Dedifferentiated amniotic fluid mesenchymal stem cell (primary cell): ENCODE measurements at regions not wholly inside any gene's neighbourhood (a gene's known extent, or its start where the extent isn't known, plus 50 kb on each side); places are given as distances from the start of the nearest gene placed in this dataset.
"Not testable (repeated sequence)": the region's sequence is repeated elsewhere in the genome, so short reads cannot be mapped to it uniquely, and the experiment has no call there.

Source experiments
- DNase-seq: peaks from one replicate; pipeline ENCODE4 v3.0.0-alpha.2; 2016; ENCODE audit errors: extremely low spot score

DNA sequence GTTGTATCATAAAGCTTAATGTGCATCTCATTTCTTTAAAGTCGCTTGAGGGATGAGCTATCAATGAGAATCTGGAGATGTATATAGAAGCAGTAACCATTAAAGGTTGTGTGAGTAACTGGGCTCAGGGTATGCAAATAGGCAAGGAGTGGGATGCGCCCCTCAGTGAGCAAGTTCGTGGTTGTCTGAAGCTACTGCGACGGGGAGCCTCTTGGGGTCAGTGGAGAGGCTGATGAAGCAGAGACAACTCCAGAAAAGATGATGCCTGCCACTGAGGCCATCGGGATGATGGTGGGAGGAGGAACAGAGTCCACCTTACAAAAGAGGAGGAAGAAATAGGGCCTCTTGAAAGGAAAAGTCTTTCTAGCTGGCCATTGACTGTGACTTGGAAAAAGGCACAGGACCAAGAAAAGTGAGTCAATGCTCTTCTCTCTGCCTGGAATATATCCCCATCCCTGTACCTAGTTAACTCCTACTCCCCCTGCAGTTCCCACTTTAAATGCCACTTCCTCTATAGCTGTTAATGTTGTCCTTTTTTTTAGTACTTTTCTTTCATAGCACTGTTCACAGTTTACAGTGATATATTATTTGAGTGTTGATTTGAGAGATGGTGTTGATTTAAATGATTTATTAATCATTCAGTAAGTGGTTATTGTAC is 51.4 kb upstream of the LSM6 start:
- DNase-seq, result no peak

DNA sequence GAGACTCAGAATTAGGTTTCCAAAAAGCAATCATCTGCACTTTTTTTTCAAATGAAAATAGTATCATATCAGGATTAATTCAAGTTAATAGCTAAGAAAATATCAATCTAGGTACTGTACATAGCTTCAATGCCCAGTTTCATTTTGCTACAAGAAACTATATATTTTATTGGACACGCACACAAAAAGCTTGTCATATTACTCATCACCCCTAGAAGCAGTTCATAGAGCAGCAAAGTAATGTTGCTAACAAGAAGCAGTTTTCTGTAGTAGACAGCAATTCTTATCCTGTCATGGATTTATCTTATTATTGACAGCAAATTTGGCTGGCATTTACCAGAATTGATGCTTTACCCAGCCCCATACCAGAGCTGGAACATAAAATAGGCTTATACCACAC is 52.3 kb upstream of the LSM6 start:
- no peak for DNase-seq

DNA sequence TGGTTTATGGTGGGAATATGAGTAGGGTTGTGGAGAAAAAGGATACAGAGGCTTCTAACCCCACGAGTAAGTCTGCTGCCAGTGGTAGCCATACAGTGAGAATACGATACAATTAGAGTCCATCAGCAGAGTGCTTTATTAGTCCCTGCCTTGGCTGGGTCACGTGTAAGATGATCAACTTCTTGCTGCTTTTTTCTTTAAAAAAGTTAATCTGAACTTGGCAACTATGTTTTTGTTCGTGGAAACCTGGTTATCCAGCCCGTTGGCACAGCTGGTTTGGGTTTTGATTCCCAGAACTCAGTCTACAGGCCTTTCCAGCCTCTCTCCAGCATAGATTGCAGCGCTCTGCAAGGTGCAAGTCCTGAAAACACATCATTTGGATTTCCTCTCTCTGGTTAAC is 53.1 kb upstream of the LSM6 start:
- no peak for DNase-seq

DNA sequence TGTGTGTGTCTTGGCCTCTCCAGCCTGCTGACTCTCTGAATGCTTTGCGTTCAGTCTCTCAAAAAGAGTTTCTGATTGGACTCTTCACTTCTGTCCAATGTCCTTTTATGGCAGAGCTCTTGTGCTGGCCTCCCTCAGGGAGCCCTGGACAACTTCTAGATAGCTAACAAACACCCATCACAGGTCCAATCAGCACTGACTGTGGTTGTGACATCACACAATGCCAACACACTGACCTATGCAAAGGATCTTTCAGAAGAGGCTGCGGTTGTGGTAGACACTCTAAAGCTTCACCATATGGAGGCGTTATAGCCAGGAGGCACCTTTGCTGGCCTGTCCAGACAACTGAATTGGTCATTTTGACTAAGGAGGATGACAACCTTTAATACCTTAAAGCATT is 53.8 kb upstream of the LSM6 start:
- no peak for DNase-seq

DNA sequence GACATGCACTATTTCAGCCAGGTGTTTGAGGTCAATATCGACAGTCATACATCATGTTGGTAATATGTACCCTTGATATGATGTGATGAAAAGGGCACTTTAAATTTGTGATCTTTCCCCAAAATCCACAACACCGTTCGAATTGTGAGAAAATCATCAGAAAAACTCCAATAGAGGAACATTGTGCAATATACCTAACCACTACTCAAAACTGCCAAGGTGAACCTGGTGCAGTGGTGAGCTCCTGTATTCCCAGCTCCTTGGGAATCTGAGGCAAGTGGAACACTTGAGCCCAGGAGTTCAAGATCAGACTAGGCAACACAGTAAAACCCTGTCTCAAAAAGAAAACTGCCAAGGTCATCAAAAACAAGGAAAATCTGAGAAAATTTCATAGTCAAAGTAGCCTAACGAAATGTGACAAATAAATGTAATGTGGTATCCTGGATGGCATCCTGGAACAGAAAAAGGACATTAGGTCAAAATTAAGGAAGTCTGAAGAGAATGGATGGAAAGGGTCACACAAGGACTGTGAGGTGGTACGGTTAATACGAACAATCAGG is 55.6 kb upstream of the LSM6 start:
- DNase-seq, result no peak

DNA sequence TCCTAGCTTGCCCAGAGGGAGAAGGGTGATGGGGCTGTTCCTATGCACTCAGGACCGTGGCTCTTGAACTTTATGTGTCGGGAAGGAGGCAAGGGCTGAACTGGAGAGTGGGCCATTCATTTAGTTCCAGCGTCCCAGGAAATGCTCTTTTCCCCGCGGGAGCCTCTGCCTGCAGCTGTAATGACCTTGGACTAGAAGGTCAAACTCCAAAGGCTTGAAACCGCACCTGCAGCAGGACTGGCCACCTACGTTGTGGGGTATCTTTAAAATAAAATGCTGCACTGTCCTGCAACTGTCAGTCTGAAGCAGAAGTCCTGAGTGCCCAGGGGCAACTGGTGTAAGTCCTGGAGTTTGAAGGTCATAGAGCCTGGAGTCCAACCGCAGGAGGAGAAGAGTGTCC is 61.5 kb upstream of the LSM6 start:
- DNase-seq, result no peak

DNA sequence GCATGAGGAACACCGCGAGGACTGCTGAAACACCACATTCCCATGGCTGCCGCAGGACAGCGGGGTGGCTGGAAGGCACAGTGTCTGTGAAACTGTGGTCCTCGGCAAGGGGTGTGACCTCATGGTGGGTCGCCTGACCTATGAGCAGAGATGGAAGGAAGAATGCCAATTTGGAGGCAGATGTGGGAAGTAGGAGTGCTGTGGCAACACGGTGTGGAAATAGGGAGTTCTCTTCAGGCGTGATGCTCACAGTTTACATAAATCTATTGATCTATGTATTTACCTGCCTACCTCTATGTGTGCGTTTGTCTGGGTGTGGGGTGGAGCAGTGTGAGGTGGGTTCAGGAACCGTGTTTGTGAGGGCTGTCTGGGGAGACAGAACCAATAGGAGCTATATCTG is 62.3 kb upstream of the LSM6 start:
- no peak for DNase-seq

DNA sequence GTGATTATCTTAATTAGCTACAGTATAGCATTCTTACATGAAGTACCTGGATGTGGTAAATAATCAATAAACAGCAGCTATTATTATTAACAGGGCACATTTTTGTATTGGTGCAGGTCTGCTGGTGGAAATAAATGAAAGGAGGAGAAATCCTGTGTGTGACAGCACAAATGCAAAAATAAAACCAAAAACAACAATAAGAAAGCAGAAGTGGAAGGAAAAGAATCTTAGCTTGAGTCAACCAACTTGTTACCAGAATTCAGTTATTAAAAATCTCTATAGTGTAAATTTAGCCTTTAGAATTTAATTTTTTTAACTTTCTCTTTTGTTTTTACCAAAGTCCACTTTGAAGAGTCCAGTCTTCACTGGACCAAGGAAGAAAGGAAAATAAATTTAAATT is 63.1 kb upstream of the LSM6 start:
- no peak for DNase-seq

DNA sequence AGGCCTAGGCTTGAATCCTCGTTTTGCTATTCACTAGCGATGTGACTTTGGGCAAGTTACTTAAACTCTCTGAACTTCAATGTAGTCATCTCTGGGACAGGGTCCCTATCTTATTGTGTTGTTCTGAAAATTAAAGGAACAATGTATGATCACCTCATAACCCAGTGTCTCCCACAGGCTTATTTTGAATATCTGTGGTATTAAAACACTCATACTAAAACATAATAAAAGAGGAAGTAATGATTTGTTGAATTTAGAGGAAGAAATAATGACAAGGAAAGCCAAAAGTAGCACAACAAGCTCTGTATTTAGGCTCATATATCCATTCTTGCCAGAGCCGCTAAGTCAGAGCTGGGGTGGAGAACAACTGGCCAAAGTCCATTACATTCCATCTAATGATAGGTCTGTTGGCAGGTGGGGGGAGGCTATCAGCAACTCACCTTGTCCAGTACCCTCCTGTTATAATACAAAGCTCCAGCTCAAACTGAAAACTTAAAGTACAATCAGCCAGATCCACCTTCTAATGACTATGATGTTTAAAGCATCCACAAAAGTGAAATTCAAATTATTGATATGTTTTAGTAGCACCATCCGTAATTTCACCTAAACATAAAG is 64.5 kb upstream of the LSM6 start:
- no peak for DNase-seq

DNA sequence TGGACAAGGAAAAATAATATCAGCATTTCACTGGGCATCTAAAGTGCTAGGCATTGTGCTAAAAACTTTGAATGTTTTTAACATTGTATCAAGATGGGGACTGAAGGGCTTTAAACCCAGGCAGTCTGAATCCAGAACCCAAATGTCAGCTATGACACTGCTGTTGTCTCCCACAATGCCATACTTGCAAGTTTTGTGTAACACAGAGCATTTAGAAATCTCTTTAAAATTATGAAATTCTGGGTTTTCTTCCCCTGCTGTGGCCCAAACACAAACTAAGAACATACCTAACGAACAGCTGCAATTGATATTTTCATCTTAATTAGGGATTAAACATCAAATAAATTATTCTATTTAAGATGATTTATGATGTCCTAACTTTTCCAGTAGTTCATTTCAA is 66.8 kb upstream of the LSM6 start:
- no peak for DNase-seq

DNA sequence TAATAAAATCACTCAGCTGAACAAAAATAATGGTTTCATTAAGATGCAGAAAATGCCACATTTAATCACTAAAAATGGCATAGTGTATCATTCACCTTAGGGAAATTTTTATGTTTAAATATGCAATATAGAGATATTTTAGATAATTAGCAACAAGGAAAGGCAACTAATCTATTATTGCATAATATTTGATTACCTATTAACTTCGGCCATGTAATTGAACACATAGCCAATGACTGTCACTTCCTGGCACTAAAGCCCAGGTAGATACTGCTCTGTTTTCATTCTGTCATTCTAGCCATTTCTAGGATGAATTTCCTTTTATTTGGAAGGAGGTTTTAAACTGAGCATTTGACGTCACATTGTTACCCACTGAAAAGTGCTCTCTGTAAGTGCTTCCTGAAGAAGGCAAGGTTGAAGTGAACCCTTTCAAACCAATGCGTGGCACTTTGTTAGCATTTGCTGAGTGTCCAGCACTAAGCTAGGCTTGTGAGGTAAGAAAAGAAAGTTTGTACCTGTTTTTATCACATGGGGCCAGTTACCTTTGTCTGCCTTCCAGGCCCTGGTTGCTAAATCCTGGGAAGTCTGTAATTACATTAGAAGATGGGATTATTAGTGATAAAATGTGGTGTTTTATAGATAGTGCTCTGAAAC is 67.8 kb upstream of the LSM6 start:
- no peak for DNase-seq

DNA sequence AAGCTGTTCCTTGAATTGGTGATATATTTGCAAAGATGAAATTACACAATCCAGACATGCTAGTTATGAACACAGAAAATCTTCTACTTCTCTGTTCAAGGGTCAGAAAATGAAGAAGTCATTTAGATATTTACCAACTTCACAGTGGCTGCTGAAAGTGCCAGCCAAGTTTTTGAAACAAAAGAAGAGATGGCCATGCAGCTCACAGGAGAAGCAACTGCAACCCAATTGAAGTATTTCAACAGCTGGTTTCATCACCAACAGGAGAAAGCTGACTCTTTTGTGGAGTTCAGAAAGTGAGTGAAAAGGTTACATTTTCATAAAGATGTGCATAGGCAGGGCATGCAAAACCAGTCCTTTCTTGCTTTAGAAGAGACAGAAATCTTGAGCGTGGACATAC is 70.1 kb upstream of the LSM6 start:
- DNase-seq, result no peak

DNA sequence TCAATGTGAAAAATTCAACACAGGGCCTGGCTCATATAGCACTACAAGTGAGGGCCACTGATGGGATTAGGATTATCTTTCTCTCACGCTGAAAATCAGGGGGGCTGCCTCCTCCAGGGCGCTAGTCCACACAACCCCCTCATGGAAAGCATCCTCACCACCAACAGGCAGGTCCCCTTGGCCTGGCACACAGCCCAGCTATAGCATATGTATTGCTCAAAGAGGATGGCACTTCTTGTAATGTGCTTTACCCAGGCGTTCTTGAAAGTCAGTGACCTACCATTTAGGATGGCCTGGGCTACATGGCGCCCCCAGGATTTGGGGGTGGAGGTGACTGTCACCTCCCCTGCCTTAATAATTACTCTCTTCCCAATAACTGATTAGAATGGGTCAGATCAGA is 71.0 kb upstream of the LSM6 start:
- DNase-seq, result no peak

DNA sequence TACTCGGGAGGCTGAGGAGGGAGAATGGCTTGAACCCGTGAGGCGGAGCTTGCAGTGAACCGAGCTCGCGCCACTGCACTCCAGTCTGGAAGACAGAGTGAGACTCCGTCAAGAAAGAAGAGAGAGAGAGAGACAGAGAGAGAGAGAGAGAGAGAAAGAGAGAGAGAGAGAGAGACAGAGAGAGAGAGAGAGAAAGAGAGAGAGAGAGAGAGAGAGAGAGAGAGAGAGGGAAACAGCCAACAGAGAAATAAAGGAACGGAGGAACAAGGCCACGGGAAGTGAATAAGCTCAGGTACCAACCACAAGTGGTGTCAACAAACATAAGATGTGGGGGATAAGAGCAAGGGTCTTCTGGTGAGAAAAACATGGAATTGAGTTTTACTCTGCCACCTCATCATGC is 71.5 kb upstream of the LSM6 start:
- DNase-seq, result not testable (repeated sequence)

DNA sequence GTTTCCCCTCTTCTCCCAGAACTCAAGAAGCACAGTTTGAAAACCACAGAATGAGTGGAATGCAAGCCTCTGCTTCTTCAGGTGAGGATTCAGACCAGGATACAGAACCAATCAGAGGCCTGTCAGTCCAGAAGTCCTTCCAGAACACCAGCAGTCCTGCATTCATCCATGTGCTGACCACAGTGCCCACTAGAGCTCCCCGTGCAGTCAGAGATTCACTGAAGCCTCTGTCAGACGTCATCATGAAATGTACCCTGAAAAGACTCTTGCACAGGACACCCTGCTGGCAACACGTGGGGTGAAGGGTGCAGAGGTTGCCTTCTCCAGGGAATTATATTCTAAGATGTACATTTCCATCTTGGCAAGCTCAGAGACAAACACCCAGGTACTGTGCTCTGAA is 75.9 kb upstream of the LSM6 start:
- no peak for DNase-seq

DNA sequence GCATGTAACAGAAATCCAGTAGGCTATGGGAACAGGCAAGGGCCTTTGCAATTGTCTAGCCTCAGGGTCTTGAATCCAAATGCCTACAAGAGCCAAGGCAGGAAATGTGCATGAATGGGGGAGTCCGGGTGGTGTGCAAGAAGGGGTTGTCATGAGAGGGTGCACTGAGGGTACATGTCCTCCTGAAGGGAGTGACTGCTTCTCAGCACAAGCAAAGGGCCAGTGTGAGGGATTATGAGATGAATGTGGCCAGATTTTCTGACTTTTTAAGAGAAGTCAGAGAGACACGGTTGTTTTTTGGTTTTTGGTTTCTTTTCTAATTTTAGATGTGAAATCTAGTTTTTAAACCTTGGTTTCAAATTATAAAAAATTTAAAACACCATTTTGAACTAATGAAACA is 76.5 kb upstream of the LSM6 start:
- no peak for DNase-seq

DNA sequence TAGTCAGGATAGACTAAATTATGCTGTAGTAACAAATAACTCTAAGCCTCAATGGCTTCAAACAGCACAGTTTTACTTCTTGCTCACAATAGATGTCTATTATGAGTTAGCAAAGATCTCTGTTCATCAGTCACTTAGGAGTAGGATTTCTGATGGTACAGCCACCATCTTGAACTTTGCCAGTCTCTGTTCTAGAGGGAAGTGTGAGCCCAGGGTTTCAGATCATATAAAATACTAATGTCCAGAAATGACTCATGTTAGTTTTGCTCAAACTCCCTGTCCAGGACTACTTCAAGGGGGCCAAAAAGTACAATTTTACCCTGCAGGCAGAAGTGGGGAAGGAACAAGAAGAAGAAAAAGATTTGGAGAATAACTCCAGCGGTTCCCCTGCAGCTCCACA is 77.1 kb upstream of the LSM6 start:
- DNase-seq, result no peak

DNA sequence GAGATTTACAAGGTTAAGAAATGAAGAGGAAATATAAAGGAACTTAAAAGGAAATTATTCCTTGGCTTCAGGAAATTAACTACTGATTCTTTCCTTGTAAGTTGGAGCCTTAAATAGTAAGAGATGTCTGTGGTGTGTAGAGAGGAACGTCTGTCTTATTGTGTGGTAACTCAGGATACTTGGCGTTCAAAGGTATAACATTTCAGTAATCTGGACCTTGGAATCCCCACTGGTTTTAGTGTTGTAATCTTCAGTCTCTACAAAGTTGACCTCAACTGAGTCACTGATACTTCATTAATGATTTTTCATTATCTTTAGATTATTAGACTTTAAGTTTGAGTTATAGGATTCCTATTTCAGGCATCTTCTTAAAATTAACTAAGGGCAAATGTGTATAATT is 79.1 kb upstream of the LSM6 start:
- DNase-seq, result no peak

DNA sequence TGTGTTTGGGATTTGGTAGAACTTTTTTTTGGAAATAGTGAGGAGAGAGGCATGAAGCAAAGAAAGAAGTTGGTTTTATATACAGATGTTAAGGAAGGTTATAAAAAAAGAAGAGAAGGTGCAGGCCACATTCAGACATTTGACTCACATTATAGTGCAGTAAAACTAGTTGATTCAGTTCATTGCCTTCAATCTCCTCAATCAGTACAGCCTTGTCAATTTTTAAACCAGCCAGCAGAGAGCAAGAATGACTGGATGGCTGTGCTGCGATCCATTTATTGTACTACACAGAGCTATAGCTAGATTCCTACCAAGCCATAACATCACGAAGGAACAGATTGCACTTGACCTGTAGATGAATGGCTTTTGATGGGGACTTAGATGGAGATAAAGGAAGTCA is 79.7 kb upstream of the LSM6 start:
- DNase-seq, result no peak

DNA sequence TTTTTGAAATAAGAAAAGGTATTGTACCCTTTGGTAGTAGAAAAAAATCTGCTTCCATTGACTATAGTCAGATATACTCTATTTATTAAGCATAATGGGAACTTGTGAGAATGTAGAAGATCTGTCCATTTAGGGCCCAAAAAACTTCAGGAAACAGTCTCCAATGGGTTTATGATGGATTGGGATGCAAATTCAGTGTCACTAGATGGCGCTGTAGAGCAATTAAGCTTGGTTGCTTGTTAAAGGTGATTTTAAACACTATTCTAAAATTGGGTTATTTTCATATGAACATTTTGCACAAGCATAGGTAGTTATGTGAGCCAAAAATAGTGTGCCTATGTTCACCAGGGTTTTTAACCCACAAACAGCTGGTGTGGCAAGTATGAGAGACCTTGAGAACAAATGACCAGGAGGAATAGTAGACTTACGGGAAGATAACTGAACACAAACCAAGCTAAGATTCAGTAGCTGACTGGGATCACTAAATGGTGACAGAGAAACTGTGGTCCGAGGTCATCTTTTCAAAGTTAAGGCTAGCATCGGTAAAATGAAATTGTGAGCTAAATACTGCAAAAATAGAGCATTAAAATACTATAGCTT is 80.3 kb upstream of the LSM6 start:
- DNase-seq, result peak; percentile 42

DNA sequence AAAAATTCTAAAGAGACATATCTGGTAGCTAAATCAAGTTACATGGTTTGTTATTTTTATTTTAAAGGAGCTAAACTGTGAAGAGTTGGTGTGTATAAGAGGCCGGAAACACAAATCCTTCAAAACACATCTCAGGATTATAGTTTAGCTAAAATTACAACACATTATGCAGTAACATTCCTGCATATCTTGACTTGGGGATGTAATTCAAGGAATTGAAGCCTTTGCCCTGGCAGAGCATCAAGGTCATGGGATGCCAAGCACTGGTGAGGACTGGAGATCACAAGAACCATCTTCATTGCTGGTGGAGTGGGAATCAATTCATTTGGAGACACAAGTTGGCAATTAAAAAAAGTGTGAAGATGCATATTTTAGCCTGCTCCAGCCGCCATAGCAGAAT is 86.8 kb upstream of the LSM6 start:
- no peak for DNase-seq

DNA sequence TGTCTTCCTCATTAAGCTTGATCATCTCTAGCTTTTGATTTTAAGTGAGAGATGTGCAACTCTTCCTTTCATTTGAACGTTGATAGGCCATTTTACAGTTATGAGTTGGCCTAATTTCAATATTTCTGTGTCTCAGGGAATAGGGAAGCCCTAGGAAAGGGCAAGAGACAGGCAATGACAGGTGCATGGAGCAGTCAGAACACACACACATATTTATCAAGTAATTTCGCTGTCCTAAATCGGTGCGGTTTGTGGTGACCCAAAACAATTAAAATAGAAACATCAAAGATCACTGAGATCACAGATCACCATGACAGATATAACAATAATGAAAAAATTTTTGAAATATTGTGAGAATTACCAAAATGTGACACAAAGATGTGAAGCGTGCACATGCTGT is 87.7 kb upstream of the LSM6 start:
- no peak for DNase-seq

DNA sequence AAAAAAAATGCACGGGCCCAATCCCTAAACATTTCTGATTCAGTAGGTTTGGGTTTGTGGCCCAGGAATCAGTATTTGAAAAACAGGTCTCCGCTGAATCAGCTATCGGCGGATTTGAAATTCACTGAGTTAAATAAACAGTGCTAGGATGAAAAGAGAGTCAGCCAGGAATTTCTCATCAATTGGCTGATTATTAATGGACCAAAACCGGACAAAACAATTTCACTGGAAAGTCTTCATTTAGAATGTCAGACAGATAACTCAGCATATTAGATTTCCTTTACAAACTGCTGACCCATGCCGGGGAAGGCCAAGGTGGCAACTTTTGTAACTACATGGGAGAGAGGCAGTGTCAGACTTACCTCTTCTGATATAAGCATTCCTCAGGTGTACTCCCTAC is 99.4 kb upstream of the LSM6 start:
- DNase-seq, result no peak
